IMR-90 (cell line): ENCODE measurements at regions not wholly inside any gene's neighbourhood (a gene's known extent, or its start where the extent isn't known, plus 50 kb on each side); places are given as distances from the start of the nearest gene placed in this dataset.

Experiments
- BHLHE40 ChIP-seq: fragments of 150-350 bp; IDR thresholded peaks from 2 replicates; pipeline ENCODE4 v1.6.1; 2016; ENCODE audit warnings: mild to moderate bottlenecking, low read depth, low read length
- MAFK ChIP-seq: IDR thresholded peaks from 2 replicates; pipeline ENCODE4 v1.6.1; 2012; ENCODE audit warnings: low read depth, low read length, improper control_type of control experiment
- POLR2A ChIP-seq: IDR thresholded peaks from 2 replicates; pipeline ENCODE4 v1.6.1; 2012; ENCODE audit warnings: mild to moderate bottlenecking, low read depth, low read length
- RFX5 ChIP-seq: IDR thresholded peaks from 2 replicates; pipeline ENCODE4 v1.8.0; 2012; ENCODE audit warnings: low read depth, mild to moderate bottlenecking, low read length, moderate library complexity
- TF ChIP-seq, protein P1 (sequence below): conservative IDR thresholded peaks from 2 replicates; pipeline ENCODE4 v1.5.1; 2012; ENCODE audit warnings: mild to moderate bottlenecking, low read depth, low read length, improper control_type of control experiment
- TF ChIP-seq, protein P2 (sequence below): fragments of 150-350 bp; IDR thresholded peaks from 2 replicates; pipeline ENCODE4 v1.6.1; 2017; ENCODE audit warnings: mild to moderate bottlenecking, antibody characterized with exemption, low read length, low read depth

DNA sequence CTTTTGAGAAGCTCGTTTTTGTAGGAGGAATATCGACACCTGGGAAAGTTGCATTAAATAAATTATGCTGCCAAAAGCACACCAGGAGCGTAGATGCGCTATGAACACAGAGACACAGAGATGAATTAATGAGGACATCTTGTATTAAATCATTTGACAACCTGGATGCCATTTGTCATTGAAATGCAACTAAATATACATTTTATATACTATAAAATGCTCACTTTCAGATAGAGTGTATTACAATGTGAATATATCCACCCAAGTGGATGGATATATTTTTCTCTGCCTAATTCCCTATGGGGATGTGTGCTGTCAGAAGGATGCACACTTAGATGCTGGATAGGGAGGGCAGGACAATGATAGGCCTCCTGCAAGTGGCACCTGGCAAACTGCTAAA lies 426.2 kb downstream of the RIT2 start:
- TF ChIP-seq, protein P1, sequence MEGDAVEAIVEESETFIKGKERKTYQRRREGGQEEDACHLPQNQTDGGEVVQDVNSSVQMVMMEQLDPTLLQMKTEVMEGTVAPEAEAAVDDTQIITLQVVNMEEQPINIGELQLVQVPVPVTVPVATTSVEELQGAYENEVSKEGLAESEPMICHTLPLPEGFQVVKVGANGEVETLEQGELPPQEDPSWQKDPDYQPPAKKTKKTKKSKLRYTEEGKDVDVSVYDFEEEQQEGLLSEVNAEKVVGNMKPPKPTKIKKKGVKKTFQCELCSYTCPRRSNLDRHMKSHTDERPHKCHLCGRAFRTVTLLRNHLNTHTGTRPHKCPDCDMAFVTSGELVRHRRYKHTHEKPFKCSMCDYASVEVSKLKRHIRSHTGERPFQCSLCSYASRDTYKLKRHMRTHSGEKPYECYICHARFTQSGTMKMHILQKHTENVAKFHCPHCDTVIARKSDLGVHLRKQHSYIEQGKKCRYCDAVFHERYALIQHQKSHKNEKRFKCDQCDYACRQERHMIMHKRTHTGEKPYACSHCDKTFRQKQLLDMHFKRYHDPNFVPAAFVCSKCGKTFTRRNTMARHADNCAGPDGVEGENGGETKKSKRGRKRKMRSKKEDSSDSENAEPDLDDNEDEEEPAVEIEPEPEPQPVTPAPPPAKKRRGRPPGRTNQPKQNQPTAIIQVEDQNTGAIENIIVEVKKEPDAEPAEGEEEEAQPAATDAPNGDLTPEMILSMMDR, result no peak
- TF ChIP-seq, protein P2, sequence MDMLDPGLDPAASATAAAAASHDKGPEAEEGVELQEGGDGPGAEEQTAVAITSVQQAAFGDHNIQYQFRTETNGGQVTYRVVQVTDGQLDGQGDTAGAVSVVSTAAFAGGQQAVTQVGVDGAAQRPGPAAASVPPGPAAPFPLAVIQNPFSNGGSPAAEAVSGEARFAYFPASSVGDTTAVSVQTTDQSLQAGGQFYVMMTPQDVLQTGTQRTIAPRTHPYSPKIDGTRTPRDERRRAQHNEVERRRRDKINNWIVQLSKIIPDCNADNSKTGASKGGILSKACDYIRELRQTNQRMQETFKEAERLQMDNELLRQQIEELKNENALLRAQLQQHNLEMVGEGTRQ, result no peak
- TF ChIP-seq MAFK (no peak), BHLHE40 (no peak), POLR2A (no peak), RFX5 (no peak)
